C4-2B (cell line): ENCODE measurements at regions not wholly inside any gene's neighbourhood (a gene's known extent, or its start where the extent isn't known, plus 50 kb on each side); places are given as distances from the start of the nearest gene placed in this dataset.

ENCODE experiments used
- H3K27ac ChIP-seq: fragments of 450-650 bp; 2 replicates; pipeline ENCODE4 v1.5.1; 2017
- ZFX ChIP-seq: fragments of 450-650 bp; IDR thresholded peaks from 2 replicates; pipeline ENCODE4 v1.6.1; 2017
- TF ChIP-seq, protein P1 (sequence below): fragments of 450-650 bp; conservative IDR thresholded peaks from 2 replicates; pipeline ENCODE4 v1.5.1; 2017; ENCODE audit warnings: mild to moderate bottlenecking

DNA sequence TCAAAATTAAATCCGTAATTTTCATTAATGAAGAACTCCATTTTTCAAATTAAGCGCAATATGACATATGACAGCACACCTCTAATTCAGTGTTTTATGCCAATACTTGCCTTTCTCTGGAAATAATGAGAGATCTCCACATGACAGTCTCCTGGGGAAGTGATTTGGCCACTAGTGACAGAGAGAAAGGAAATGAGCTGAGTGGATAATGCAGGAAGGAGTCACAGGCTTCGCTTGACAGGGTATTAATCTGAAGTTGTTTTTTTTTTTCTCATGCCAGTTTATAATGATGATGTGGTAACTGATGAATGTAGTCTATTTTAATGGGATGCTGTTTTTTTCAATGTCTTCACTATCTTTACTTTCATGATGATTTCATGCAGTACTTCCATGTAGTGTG, 1079.4 kb upstream of the GYPC start:
- no peak for TF ChIP-seq ZFX
- TF ChIP-seq, protein P1, sequence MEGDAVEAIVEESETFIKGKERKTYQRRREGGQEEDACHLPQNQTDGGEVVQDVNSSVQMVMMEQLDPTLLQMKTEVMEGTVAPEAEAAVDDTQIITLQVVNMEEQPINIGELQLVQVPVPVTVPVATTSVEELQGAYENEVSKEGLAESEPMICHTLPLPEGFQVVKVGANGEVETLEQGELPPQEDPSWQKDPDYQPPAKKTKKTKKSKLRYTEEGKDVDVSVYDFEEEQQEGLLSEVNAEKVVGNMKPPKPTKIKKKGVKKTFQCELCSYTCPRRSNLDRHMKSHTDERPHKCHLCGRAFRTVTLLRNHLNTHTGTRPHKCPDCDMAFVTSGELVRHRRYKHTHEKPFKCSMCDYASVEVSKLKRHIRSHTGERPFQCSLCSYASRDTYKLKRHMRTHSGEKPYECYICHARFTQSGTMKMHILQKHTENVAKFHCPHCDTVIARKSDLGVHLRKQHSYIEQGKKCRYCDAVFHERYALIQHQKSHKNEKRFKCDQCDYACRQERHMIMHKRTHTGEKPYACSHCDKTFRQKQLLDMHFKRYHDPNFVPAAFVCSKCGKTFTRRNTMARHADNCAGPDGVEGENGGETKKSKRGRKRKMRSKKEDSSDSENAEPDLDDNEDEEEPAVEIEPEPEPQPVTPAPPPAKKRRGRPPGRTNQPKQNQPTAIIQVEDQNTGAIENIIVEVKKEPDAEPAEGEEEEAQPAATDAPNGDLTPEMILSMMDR, result no peak
- no peak overlapping the region for H3K27ac ChIP-seq

DNA sequence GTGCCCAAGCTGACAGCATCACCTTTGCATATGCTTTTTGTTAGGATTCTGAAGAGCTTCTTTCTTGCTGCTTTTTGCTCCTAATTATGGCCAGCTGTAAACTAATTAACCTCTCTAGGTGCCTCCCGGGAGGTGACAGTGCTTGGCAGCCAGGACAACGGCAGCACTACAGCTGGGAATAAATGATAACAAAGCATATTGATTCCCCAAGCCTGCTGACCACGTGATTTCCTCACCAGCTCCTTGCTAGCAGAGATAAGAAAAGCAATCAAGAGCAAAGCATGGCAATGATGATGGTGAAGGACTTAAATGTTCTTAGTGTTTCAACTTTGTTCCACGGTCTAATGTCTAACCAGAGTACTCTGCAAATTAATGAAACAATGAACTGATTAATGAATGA, 1074.4 kb upstream of the GYPC start:
- H3K27ac ChIP-seq, result no peak overlapping the region
- TF ChIP-seq, protein P1, result no peak
- no peak for TF ChIP-seq ZFX

- H3K27ac ChIP-seq, result no peak overlapping the region
- no peak for TF ChIP-seq ZFX
- TF ChIP-seq, protein P1, result no peak
Measured at GRCh38 chr2:125582516-125582915, 1073.4 kb upstream of the GYPC start.

GRCh38 chr2:125584732-125585131, 1071.2 kb upstream of the GYPC start:
- no peak overlapping the region for H3K27ac ChIP-seq
- TF ChIP-seq, protein P1, result no peak
- no peak for TF ChIP-seq ZFX

- TF ChIP-seq, protein P1, result no peak
- TF ChIP-seq ZFX, result no peak
- no peak overlapping the region for H3K27ac ChIP-seq
Measured at GRCh38 chr2:125588780-125589179, 1067.2 kb upstream of the GYPC start.

DNA sequence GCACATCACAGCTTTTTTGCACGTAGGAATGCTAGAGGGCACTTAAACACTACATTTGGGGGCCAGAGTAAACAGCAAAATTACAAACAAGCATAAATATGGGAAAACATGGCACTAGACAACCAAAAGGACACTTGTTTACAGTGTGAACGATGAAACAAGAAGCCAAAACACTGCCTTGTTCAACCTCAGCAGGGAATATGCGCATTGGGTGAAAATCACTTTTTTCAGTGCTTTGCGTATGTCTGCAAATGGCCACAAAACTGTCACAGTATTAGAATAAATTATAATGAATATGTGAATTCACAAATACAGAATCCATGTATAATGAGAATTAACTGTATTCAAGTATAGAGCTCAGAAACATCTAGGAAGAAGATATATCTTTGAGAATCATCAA, 1064.0 kb upstream of the GYPC start:
- no peak overlapping the region for H3K27ac ChIP-seq
- TF ChIP-seq, protein P1, result no peak
- TF ChIP-seq ZFX, result no peak

DNA sequence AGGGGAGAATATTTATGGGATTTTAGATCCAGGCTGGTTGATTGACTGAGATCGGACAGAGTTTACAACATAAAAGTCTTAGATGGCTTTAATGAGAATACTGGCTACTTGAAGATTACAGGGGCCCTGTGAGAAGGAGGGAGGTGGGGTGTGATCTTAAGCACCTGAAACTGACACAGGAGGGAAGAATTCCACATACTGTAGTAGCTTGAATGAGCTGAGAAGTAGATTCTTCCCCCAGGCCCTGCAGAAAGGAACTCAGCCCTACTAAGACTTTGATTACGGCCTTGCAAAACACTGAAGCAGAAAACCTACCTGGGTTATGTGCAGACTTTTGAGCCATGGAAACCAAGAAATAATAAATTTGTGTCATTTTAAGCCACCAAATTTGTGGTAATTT, 1062.9 kb upstream of the GYPC start:
- TF ChIP-seq, protein P1, result no peak
- no peak for TF ChIP-seq ZFX
- no peak overlapping the region for H3K27ac ChIP-seq
